ENCODE measurements at regions not wholly inside any gene's neighbourhood (a gene's known extent, or its start where the extent isn't known, plus 50 kb on each side); places are given as distances from the start of the nearest gene placed in this dataset.

GRCh38 chr21:28374881-28375280, 617.8 kb downstream of the LTN1 start:
- no peak for TF ChIP-seq CTCF (IDR thresholded peaks at IDR 0.05; ENCODE audit: insufficient read depth, low read depth, low read length, missing control alignments)
- DNase-seq (ENCODE audit: low read depth) = no peak
- H3K4me3 ChIP-seq (ENCODE audit: low read length) = no peak overlapping the region

- no peak for DNase-seq (ENCODE audit: low read depth)
- no peak overlapping the region for H3K4me3 ChIP-seq (ENCODE audit: low read length)
- no peak for TF ChIP-seq CTCF (IDR thresholded peaks at IDR 0.05; ENCODE audit: insufficient read depth, low read depth, low read length, missing control alignments)
Observed at GRCh38 chr21:28371713-28372112, 621.0 kb downstream of the LTN1 start.

DNA sequence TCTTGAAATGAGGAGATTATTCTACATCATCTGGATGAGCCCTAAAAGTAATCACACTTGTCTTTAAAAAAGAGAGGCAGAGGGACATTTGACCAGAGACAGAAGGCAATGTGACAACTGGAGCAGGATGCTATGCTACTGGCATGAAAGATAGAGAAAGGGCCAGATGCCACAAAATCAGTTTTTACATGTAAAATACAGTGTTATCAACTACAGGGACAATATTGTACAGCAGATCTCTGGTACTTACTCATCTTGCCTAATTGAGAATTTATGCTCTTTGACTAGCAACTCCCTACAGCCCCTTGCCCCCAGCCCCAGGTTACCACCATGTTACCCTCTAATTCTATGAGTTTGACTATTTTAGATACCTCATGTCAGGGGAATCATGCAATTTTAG, 633.4 kb downstream of the LTN1 start:
- TF ChIP-seq CTCF (IDR thresholded peaks at IDR 0.05; ENCODE audit: insufficient read depth, low read depth, low read length, missing control alignments) = no peak
- DNase-seq (ENCODE audit: low read depth) = no peak
- H3K4me3 ChIP-seq (ENCODE audit: low read length) = no peak overlapping the region

DNA sequence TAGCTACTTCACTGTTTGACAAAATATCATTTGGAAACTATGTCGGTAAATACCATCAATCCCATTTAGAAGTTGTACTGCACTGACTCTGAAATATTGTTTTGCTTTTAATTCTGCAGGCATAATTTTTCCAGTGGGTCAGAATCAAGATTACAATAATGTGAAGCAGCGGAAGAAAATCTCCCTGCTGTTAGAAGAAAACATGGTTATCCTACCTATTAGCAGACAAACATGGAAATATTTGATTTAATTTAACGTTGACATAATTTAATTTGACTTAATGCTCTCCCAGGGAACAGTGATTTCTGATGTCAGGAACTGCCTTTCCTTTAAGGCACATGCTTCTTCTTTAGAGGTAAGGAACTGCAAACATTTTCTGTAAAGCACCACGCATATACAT, 634.0 kb downstream of the LTN1 start:
- no peak overlapping the region for H3K4me3 ChIP-seq (ENCODE audit: low read length)
- no peak for TF ChIP-seq CTCF (IDR thresholded peaks at IDR 0.05; ENCODE audit: insufficient read depth, low read depth, low read length, missing control alignments)
- no peak for DNase-seq (ENCODE audit: low read depth)

GRCh38 chr21:28358170-28358569, 634.5 kb downstream of the LTN1 start:
- no peak for TF ChIP-seq CTCF (IDR thresholded peaks at IDR 0.05; ENCODE audit: insufficient read depth, low read depth, low read length, missing control alignments)
- no peak overlapping the region for H3K4me3 ChIP-seq (ENCODE audit: low read length)
- no peak for DNase-seq (ENCODE audit: low read depth)

DNA sequence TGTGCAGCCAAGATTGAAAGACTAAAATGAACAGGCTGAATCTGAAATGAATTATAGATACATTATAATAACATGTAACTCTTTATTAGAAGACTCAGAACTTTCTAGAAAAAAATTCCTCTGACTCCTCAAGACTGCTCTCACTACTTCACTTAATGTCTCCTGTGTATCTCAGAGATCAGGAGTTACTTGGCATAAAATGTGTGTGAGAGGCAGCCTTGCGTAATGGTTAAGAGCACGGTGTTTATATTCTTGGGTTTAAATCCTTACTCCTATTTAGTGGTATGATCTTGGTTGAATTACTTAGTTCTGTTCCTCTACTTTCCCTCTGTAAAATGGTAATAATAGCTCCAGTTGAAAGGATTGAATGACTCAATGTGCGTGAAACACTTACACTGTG, 634.9 kb downstream of the LTN1 start:
- no peak for DNase-seq (ENCODE audit: low read depth)
- no peak for TF ChIP-seq CTCF (IDR thresholded peaks at IDR 0.05; ENCODE audit: insufficient read depth, low read depth, low read length, missing control alignments)
- H3K4me3 ChIP-seq (ENCODE audit: low read length) = no peak overlapping the region

DNA sequence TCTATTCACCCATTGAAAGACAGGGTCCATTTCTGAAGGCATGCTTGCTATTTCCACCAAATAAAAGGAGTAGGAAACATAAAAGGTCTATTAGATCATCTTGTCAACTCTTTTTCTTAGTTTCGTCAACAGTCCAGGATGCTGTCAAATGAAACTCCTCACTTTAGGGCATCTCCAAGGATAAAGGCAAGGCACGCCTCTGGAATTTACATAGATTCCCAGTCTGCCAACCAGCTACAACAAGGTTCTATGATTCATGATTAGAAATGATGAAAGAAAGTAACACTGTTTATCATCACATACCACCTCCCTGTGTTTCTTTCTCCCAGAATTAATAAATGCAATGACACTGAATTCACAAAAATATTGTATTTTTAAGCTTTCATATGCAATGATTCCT, 636.3 kb downstream of the LTN1 start:
- TF ChIP-seq CTCF (IDR thresholded peaks at IDR 0.05; ENCODE audit: insufficient read depth, low read depth, low read length, missing control alignments) = no peak
- H3K4me3 ChIP-seq (ENCODE audit: low read length) = no peak overlapping the region
- peak; percentile 4 for DNase-seq (ENCODE audit: low read depth)
